MCF 10A (cell line): ENCODE measurements at regions not wholly inside any gene's neighbourhood (a gene's known extent, or its start where the extent isn't known, plus 50 kb on each side); places are given as distances from the start of the nearest gene placed in this dataset.

Source experiments
- BruUV-seq: library from RNA; stranded (reverse); fragments of 400-500 nt; replicated peaks from 2 replicates; lab custom pipeline; 2021; lab: Mats Ljungman, UMichigan
- CTCF ChIA-PET: fragments of 300-600 bp; sonication (Branson Sonifier 250); formaldehyde crosslinking; extraction: SDS; loops from one replicate; lab custom pipeline; 2021; ENCODE audit warnings: antibody characterized with exemption, inconsistent platforms; lab: Yijun Ruan, JAX
- POLR2A ChIA-PET: fragments of 300-600, 350-650 bp; sonication (Branson Sonifier 250); formaldehyde crosslinking; extraction: SDS; loops from one replicate; lab custom pipeline; 2020; ENCODE audit warnings: antibody characterized with exemption, inconsistent platforms; lab: Yijun Ruan, JAX
- DNase-seq: peaks from one replicate; pipeline ENCODE4 v3.0.0-alpha.2; 2018; ENCODE audit not compliant: unreplicated experiment
- H3K27ac Mint-ChIP-seq: one replicate; pipeline ENCODE4 v1.8.0; 2022; ENCODE audit warnings: mild to moderate bottlenecking, low read depth, mixed read lengths; ENCODE audit not compliant: unreplicated experiment
- H3K27me3 Mint-ChIP-seq: one replicate; pipeline ENCODE4 v1.8.0; 2022; ENCODE audit warnings: mixed read lengths; ENCODE audit not compliant: insufficient read depth, unreplicated experiment
- H3K36me3 Mint-ChIP-seq: one replicate; pipeline ENCODE4 v1.8.0; 2022; ENCODE audit warnings: mild to moderate bottlenecking, moderate library complexity, mixed read lengths; ENCODE audit not compliant: insufficient read depth, unreplicated experiment
- H3K4me1 Mint-ChIP-seq: one replicate; pipeline ENCODE4 v1.8.0; 2022; ENCODE audit warnings: mixed read lengths; ENCODE audit not compliant: insufficient read depth, unreplicated experiment
- H3K4me3 Mint-ChIP-seq: one replicate; pipeline ENCODE4 v1.8.0; 2022; ENCODE audit warnings: mild to moderate bottlenecking, moderate library complexity, mixed read lengths; ENCODE audit not compliant: unreplicated experiment
- H3K9me3 Mint-ChIP-seq: one replicate; pipeline ENCODE4 v1.8.0; 2022; ENCODE audit warnings: mixed read lengths; ENCODE audit not compliant: unreplicated experiment
- intact Hi-C: fragments of 100-400 bp; cut with micrococcal nuclease; formaldehyde crosslinking; loops from 2 replicates; pipeline ENCODE4 v1.14.1; 2022
- TF ChIP-seq, protein P1 (sequence below): fragments of 200-600 bp; IDR thresholded peaks from one replicate; pipeline ENCODE4 v1.8.0; 2022; ENCODE audit warnings: antibody characterized with exemption, mild to moderate bottlenecking; ENCODE audit not compliant: unreplicated experiment

DNA sequence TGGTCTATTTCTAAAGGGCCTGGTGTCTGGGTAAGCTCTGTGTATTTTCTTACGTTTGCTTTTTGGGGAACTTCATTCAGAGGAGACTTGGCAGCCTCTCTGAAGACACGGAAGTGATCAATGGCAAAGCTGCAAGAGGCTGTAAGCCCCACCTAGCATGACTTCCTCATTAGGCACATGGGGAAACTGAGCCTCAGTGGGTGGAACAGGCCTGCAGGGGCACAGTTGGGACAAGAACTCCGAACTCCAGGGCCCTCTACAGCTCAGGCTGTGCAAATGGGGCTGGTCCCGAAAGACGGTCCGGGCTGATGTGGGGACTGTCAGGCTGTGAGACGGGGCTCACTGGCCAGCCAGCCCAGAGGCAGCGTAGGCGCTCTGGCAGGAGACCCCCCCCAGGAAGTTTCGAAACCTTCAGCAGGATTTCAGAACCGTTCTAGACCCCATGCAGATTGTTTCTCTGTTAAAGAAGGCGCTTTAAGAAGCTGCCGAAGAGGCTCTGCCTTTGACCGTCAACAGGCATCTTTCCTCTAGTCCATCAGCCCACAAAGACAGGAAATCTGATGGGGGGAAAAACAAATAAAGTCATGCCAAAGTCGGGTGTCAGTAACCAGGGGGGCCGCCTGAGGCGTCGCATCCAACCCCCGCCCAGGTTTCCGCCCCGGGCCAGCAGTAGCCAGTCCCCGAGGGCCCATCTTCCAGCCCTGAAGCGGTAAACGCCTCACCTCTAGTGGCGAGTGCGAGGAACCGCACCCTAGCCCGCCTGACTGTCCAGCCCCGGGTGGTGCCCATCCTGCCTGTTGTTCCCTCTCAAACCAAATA, 79.8 kb upstream of the TBC1D3K start:
- H3K27ac Mint-ChIP-seq, result no peak overlapping the region
- DNase-seq, result peak; percentile 56
- peaks cover 4% of the 10 kb centered on the region for H3K4me1 Mint-ChIP-seq
- ChIA-PET CTCF (no interaction called here), POLR2A (no interaction called here)
- TF ChIP-seq, protein P1, sequence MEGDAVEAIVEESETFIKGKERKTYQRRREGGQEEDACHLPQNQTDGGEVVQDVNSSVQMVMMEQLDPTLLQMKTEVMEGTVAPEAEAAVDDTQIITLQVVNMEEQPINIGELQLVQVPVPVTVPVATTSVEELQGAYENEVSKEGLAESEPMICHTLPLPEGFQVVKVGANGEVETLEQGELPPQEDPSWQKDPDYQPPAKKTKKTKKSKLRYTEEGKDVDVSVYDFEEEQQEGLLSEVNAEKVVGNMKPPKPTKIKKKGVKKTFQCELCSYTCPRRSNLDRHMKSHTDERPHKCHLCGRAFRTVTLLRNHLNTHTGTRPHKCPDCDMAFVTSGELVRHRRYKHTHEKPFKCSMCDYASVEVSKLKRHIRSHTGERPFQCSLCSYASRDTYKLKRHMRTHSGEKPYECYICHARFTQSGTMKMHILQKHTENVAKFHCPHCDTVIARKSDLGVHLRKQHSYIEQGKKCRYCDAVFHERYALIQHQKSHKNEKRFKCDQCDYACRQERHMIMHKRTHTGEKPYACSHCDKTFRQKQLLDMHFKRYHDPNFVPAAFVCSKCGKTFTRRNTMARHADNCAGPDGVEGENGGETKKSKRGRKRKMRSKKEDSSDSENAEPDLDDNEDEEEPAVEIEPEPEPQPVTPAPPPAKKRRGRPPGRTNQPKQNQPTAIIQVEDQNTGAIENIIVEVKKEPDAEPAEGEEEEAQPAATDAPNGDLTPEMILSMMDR, result peak; percentile 87
- H3K4me3 Mint-ChIP-seq, result no peak overlapping the region
- BruUV-seq, result no TSS peak
- no peaks in the 10 kb centered on the region for H3K9me3 Mint-ChIP-seq
- intact Hi-C loops, result no loop called here
- peaks cover 16% of the 10 kb centered on the region for H3K27me3 Mint-ChIP-seq
- no peaks in the 10 kb centered on the region for H3K36me3 Mint-ChIP-seq

DNA sequence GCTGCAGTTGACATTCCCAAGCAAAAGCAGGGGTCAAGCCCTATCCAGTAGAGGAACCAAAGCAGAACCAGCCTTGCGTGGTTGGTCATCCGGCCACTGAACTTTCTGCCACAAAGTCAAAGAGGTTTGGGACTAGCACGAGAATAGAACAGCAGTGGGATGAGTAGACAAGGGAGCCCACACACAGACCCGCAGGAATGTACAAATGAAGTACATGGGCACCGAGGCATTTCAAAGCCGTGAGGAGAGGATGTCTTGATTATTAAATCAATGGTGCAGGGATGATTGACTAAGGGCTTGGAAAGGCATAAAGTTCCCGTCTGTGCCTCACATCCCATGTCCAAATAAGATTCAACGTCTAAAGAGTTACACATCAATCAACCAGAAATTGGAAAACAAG, 81.8 kb upstream of the TBC1D3K start:
- DNase-seq, result no peak
- no peaks in the 10 kb centered on the region for H3K36me3 Mint-ChIP-seq
- peaks cover 35% of the 10 kb centered on the region for H3K27me3 Mint-ChIP-seq
- no peaks in the 10 kb centered on the region for H3K9me3 Mint-ChIP-seq
- ChIA-PET CTCF (no interaction called here), POLR2A (no interaction called here)
- TF ChIP-seq, protein P1, result no peak
- intact Hi-C loops, result no loop called here
- H3K4me3 Mint-ChIP-seq, result no peak overlapping the region
- no peaks in the 10 kb centered on the region for H3K4me1 Mint-ChIP-seq
- no TSS peak for BruUV-seq
- no peak overlapping the region for H3K27ac Mint-ChIP-seq

DNA sequence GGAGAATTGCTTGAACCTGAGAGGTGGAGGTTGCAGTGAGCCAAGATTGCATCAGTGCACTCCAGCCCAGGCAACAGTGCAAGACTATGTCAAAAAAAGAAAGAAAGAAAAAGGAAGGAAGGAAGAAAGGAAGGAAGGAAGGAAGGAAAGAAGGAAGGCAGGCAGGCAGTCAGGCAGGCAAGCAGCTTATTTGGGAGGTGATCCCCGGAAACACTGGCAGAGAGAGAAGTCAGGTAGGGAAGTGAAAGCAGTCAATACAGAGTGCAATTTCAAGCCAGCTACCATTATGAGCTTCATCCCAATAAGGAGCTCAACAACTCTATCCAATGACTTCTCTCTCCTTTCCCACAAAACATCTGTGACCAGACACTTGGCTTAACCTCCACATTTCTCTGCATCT, 83.0 kb upstream of the TBC1D3K start:
- Mint-ChIP-seq H3K27ac (no peak overlapping the region), H3K36me3 (no peaks in the 10 kb centered on the region), H3K4me1 (no peaks in the 10 kb centered on the region), H3K9me3 (no peaks in the 10 kb centered on the region), H3K4me3 (no peak overlapping the region), H3K27me3 (peaks cover 46% of the 10 kb centered on the region)
- POLR2A ChIA-PET, result no interaction called here
- BruUV-seq, result no TSS peak
- intact Hi-C loops, result no loop called here
- no peak for DNase-seq
- TF ChIP-seq, protein P1, result no peak
- CTCF ChIA-PET, result interaction anchor here (0.5 to 0.6 kb wide), 2 partner anchors 44 to 191 kb away, joined by 3 read pairs; no protein-coding TSS in a partner anchor

DNA sequence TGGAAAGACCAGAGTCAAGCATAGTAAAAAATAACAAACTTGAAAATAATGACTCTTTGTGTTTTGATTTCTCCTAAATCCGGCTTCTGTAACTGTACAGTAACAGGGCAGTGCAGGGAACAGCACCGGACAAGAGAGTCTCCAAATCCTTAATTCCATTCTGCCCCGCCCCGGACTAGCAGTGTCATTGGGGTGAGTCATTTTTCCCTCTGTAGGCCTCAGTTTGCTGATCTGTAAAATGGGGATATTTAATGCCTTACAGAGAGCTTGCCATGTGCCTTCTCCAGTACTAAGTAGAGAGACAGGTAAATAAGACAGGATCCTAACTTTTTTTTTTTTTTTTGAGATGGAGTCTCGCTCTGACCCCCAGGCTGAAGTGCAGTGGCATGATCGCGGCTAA, 83.6 kb upstream of the TBC1D3K start:
- ChIA-PET POLR2A (no interaction called here), CTCF (no interaction called here)
- Mint-ChIP-seq H3K4me1 (no peaks in the 10 kb centered on the region), H3K27ac (no peak overlapping the region), H3K27me3 (peaks cover 52% of the 10 kb centered on the region), H3K9me3 (no peaks in the 10 kb centered on the region), H3K4me3 (no peak overlapping the region), H3K36me3 (no peaks in the 10 kb centered on the region)
- no TSS peak for BruUV-seq
- TF ChIP-seq, protein P1, result no peak
- DNase-seq, result no peak
- intact Hi-C loops, result no loop called here
